ENCODE measurements at regions not wholly inside any gene's neighbourhood (a gene's known extent, or its start where the extent isn't known, plus 50 kb on each side); places are given as distances from the start of the nearest gene placed in this dataset.

- no peak for TF ChIP-seq TAF1 (IDR thresholded peaks at IDR 0.05; ENCODE audit: low read depth, low read length)
- TF ChIP-seq POLR2A (IDR thresholded peaks at IDR 0.05; ENCODE audit: low read depth, low read length), result no peak
- TF ChIP-seq POU2F2 (IDR thresholded peaks at IDR 0.05; ENCODE audit: low read depth, low read length), result no peak
- no peak for TF ChIP-seq SPI1 (IDR thresholded peaks at IDR 0.05; ENCODE audit: low read depth, low read length)
- TF ChIP-seq POLR2AphosphoS5 (IDR thresholded peaks at IDR 0.05; ENCODE audit: low read depth, low read length), result no peak
- no peak for TF ChIP-seq PAX5 (IDR thresholded peaks at IDR 0.05; ENCODE audit: insufficient read depth, low read length, severe bottlenecking)
These were observed 369.0 kb upstream of the DYNLRB2 start for GRCh38 chr16:80171746-80172145.
